Neural progenitor cell (in vitro differentiated cells): ENCODE measurements at regions not wholly inside any gene's neighbourhood (a gene's known extent, or its start where the extent isn't known, plus 50 kb on each side); places are given as distances from the start of the nearest gene placed in this dataset.

Source experiments
- EZH2 ChIP-seq: fragments of 200-600 bp; sonication (generic); IDR thresholded peaks from 2 replicates; pipeline ENCODE4 v1.6.1; 2017; ENCODE audit warnings: antibody characterized with exemption, mild to moderate bottlenecking, moderate library complexity
- EZH2phosphoT487 ChIP-seq: fragments of 200-600 bp; sonication (generic); IDR thresholded peaks from 2 replicates; pipeline ENCODE4 v1.6.1; 2017; ENCODE audit warnings: antibody characterized with exemption
- TF ChIP-seq, protein P1 (sequence below): fragments of 200-600 bp; sonication (generic); IDR thresholded peaks from 2 replicates; pipeline ENCODE4 v1.5.1; 2017; ENCODE audit warnings: antibody characterized with exemption, mild to moderate bottlenecking

DNA sequence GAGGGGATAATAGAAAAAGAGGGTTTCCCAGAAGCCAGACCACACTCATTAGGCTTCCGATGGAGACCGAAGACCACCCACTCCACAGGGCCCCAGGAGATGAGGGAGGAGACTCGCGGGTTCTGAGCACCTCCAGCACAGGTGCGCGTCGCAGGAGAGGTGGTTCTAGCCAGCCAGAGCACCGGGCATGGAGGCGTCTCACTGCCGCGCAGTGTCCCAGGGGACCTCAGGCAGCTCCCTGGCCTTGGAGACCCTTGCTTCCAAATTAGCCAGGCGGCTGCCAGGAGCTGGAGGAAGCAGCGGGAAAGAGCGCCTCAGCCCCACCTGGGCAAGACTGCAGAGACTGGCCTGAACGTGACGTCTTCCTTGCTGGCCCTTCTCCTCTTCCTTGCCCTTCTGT lies 115.4 kb upstream of the FBXL7 start:
- no peak for TF ChIP-seq EZH2
- no peak for TF ChIP-seq EZH2phosphoT487
- TF ChIP-seq, protein P1, sequence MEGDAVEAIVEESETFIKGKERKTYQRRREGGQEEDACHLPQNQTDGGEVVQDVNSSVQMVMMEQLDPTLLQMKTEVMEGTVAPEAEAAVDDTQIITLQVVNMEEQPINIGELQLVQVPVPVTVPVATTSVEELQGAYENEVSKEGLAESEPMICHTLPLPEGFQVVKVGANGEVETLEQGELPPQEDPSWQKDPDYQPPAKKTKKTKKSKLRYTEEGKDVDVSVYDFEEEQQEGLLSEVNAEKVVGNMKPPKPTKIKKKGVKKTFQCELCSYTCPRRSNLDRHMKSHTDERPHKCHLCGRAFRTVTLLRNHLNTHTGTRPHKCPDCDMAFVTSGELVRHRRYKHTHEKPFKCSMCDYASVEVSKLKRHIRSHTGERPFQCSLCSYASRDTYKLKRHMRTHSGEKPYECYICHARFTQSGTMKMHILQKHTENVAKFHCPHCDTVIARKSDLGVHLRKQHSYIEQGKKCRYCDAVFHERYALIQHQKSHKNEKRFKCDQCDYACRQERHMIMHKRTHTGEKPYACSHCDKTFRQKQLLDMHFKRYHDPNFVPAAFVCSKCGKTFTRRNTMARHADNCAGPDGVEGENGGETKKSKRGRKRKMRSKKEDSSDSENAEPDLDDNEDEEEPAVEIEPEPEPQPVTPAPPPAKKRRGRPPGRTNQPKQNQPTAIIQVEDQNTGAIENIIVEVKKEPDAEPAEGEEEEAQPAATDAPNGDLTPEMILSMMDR: no peak
